IPS-NIHi11 (cell line): ENCODE measurements at regions not wholly inside any gene's neighbourhood (a gene's known extent, or its start where the extent isn't known, plus 50 kb on each side); places are given as distances from the start of the nearest gene placed in this dataset.
"Not testable (repeated sequence)": the region's sequence is repeated elsewhere in the genome, so short reads cannot be mapped to it uniquely, and the experiment has no call there.

ENCODE experiments used
- DNase-seq: peaks from one replicate; pipeline ENCODE4 v3.0.0; 2012; ENCODE audit warnings: mixed read lengths, low spot score

- DNase-seq: no peak
Observed at GRCh38 chr4:178173771-178174170, 731.5 kb upstream of the AGA start.

- DNase-seq: no peak
Observed at GRCh38 chr4:178174756-178175155, 732.5 kb upstream of the AGA start.

GRCh38 chr4:178185517-178185916 is 743.3 kb upstream of the AGA start:
- DNase-seq: no peak

- DNase-seq: no peak
Observed at GRCh38 chr4:178192611-178193010, 750.4 kb upstream of the AGA start.

GRCh38 chr4:178196751-178197374 is 754.6 kb upstream of the AGA start:
- DNase-seq: peak; percentile 21

- no peak for DNase-seq
Observed at GRCh38 chr4:178198691-178199090, 756.5 kb upstream of the AGA start.

GRCh38 chr4:178202422-178202821 is 760.2 kb upstream of the AGA start:
- no peak for DNase-seq

GRCh38 chr4:178205826-178206225 is 763.6 kb upstream of the AGA start:
- no peak for DNase-seq

- no peak for DNase-seq
Observed at GRCh38 chr4:178215309-178215708, 773.1 kb upstream of the AGA start.

GRCh38 chr4:178215763-178216162 is 773.5 kb upstream of the AGA start:
- DNase-seq: no peak

GRCh38 chr4:178226421-178226820 is 784.2 kb upstream of the AGA start:
- DNase-seq: not testable (repeated sequence)

GRCh38 chr4:178233906-178234305 is 791.7 kb upstream of the AGA start:
- DNase-seq: no peak

- no peak for DNase-seq
Observed at GRCh38 chr4:178240891-178241290, 798.7 kb upstream of the AGA start.

GRCh38 chr4:178241601-178242118 is 799.4 kb upstream of the AGA start:
- no peak for DNase-seq

GRCh38 chr4:178242655-178243054 is 800.4 kb upstream of the AGA start:
- DNase-seq: no peak

- DNase-seq: no peak
Observed at GRCh38 chr4:178244785-178245184, 802.5 kb upstream of the AGA start.

GRCh38 chr4:178255172-178255571 is 812.9 kb upstream of the AGA start:
- no peak for DNase-seq

GRCh38 chr4:178258603-178259002 is 816.4 kb upstream of the AGA start:
- no peak for DNase-seq

- DNase-seq: no peak
Observed at GRCh38 chr4:178259566-178259965, 817.3 kb upstream of the AGA start.

GRCh38 chr4:178264001-178264400 is 821.8 kb upstream of the AGA start:
- peak; percentile 18 for DNase-seq

- DNase-seq: no peak
Observed at GRCh38 chr4:178271386-178271785, 829.1 kb upstream of the AGA start.

GRCh38 chr4:178273168-178273567 is 830.9 kb upstream of the AGA start:
- no peak for DNase-seq

GRCh38 chr4:178275671-178276360 is 833.6 kb upstream of the AGA start:
- DNase-seq: peak; percentile 28

- no peak for DNase-seq
Observed at GRCh38 chr4:178280362-178280761, 838.1 kb upstream of the AGA start.
